ENCODE measurements at regions not wholly inside any gene's neighbourhood (a gene's known extent, or its start where the extent isn't known, plus 50 kb on each side); places are given as distances from the start of the nearest gene placed in this dataset.

DNA sequence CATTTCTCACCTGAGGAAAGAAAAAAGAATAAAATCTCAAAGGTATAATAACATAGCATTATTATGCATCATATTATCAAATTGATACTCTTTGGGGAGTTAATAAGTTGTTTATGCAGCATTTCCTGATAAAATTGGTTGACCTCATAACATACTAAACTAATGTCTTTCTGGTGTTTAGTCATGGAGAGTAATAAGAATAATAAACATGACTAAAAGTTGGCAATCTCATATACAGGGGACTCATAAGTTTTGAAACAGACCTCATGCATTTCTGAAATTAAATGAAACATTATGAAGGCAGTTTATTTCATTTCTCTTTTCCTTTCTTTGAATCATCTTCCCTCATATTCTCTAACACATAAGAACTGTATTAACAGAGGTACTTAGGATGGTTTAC, 60.5 kb upstream of the PRDM1 start:
- Histone ChIP-seq H2AFZ (ENCODE audit: low read length) (no peak overlapping the region), H3K4me1 (ENCODE audit: insufficient read depth, low read length) (no peaks in the 10 kb centered on the region), H3K27ac (ENCODE audit: extremely low read length, insufficient read depth, low read length) (no peak overlapping the region), H3K9ac (ENCODE audit: insufficient read depth, low read depth, low read length) (no peak overlapping the region), H3K27me3 (ENCODE audit: control insufficient read depth in 1 of 2, insufficient read depth in 2 of 2, low read length in 2 of 2) (peaks cover 0 to 24% of the 10 kb centered on the region in 2 experiments; a peak in 2 of 5 replicates), H3K4me2 (ENCODE audit: low read depth, low read length) (no peak overlapping the region), H3K79me2 (ENCODE audit: insufficient read depth, low read length) (no peaks in the 10 kb centered on the region), H4K20me1 (ENCODE audit: insufficient read depth, low read length) (no peaks in the 10 kb centered on the region), H3K4me3 (replicated peaks in 1 of 3; ENCODE audit: insufficient read depth in 1 of 3, low read depth in 2 of 3, low read length in 3 of 3) (no peak overlapping the region), H3K36me3 (replicated peaks in 1 of 2; ENCODE audit: control insufficient read depth in 1 of 2, insufficient read depth in 2 of 2, low read length in 2 of 2) (no peaks in the 10 kb centered on the region), H3K9me3 (ENCODE audit: low read length) (no peaks in the 10 kb centered on the region)
- in situ Hi-C loops (cut with HindIII; ENCODE audit: extremely low pct_ligation_motif_present, low pct_unique_long_range_greater_than_20kb) (no loop called here), intact Hi-C loops (cut with micrococcal nuclease; ENCODE audit: unreplicated experiment) (no loop called here)
- ATAC-seq, result no peak
- DNase-seq (ENCODE audit: low spot score), result no peak
- FAIRE-seq, result no peak
- ChIA-PET POLR2A (no interaction called here), CTCF (ENCODE audit: low intra/inter-chr PET ratio, low total read pairs) (no interaction called here)
- TF ChIP-seq, protein P1, sequence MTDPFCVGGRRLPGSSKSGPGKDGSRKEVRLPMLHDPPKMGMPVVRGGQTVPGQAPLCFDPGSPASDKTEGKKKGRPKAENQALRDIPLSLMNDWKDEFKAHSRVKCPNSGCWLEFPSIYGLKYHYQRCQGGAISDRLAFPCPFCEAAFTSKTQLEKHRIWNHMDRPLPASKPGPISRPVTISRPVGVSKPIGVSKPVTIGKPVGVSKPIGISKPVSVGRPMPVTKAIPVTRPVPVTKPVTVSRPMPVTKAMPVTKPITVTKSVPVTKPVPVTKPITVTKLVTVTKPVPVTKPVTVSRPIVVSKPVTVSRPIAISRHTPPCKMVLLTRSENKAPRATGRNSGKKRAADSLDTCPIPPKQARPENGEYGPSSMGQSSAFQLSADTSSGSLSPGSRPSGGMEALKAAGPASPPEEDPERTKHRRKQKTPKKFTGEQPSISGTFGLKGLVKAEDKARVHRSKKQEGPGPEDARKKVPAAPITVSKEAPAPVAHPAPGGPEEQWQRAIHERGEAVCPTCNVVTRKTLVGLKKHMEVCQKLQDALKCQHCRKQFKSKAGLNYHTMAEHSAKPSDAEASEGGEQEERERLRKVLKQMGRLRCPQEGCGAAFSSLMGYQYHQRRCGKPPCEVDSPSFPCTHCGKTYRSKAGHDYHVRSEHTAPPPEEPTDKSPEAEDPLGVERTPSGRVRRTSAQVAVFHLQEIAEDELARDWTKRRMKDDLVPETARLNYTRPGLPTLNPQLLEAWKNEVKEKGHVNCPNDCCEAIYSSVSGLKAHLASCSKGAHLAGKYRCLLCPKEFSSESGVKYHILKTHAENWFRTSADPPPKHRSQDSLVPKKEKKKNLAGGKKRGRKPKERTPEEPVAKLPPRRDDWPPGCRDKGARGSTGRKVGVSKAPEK (CRISPR knock-in tag; IDR thresholded peaks at IDR 0.05; ENCODE audit: borderline replicate concordance), result no peak
- TF ChIP-seq, protein P2, sequence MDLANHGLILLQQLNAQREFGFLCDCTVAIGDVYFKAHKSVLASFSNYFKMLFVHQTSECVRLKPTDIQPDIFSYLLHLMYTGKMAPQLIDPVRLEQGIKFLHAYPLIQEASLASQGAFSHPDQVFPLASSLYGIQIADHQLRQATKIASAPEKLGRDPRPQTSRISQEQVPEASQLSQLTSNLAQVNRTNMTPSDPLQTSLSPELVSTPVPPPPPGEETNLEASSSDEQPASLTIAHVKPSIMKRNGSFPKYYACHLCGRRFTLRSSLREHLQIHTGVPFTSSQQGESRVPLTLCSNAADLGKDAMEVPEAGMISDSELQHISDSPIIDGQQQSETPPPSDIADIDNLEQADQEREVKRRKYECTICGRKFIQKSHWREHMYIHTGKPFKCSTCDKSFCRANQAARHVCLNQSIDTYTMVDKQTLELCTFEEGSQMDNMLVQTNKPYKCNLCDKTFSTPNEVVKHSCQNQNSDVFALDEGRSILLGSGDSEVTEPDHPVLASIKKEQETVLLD (CRISPR knock-in tag; IDR thresholded peaks at IDR 0.05; ENCODE audit: low read depth), result no peak
- no peak for TF ChIP-seq ZNF83 (CRISPR knock-in tag; IDR thresholded peaks at IDR 0.05; ENCODE audit: borderline replicate concordance)
- TF ChIP-seq PLRG1 (conservative IDR thresholded peaks at IDR 0.05), result no peak
- TF ChIP-seq, protein P3, sequence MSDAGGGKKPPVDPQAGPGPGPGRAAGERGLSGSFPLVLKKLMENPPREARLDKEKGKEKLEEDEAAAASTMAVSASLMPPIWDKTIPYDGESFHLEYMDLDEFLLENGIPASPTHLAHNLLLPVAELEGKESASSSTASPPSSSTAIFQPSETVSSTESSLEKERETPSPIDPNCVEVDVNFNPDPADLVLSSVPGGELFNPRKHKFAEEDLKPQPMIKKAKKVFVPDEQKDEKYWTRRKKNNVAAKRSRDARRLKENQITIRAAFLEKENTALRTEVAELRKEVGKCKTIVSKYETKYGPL (CRISPR knock-in tag; IDR thresholded peaks at IDR 0.05), result no peak
- TF ChIP-seq, protein P4, sequence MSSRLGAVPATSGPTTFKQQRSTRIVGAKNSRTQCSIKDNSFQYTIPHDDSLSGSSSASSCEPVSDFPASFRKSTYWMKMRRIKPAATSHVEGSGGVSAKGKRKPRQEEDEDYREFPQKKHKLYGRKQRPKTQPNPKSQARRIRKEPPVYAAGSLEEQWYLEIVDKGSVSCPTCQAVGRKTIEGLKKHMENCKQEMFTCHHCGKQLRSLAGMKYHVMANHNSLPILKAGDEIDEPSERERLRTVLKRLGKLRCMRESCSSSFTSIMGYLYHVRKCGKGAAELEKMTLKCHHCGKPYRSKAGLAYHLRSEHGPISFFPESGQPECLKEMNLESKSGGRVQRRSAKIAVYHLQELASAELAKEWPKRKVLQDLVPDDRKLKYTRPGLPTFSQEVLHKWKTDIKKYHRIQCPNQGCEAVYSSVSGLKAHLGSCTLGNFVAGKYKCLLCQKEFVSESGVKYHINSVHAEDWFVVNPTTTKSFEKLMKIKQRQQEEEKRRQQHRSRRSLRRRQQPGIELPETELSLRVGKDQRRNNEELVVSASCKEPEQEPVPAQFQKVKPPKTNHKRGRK (CRISPR knock-in tag; IDR thresholded peaks at IDR 0.05), result no peak
- TF ChIP-seq GTF2F1 (IDR thresholded peaks at IDR 0.05; ENCODE audit: low read length), result no peak
- no peak for TF ChIP-seq YEATS4 (CRISPR knock-in tag; IDR thresholded peaks at IDR 0.05; ENCODE audit: borderline replicate concordance)
- TF ChIP-seq NPAS2 (CRISPR knock-in tag; IDR thresholded peaks at IDR 0.05; ENCODE audit: borderline replicate concordance), result no peak
- TF ChIP-seq, protein P5, sequence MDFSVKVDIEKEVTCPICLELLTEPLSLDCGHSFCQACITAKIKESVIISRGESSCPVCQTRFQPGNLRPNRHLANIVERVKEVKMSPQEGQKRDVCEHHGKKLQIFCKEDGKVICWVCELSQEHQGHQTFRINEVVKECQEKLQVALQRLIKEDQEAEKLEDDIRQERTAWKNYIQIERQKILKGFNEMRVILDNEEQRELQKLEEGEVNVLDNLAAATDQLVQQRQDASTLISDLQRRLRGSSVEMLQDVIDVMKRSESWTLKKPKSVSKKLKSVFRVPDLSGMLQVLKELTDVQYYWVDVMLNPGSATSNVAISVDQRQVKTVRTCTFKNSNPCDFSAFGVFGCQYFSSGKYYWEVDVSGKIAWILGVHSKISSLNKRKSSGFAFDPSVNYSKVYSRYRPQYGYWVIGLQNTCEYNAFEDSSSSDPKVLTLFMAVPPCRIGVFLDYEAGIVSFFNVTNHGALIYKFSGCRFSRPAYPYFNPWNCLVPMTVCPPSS (IDR thresholded peaks at IDR 0.05), result no peak
- TF ChIP-seq ZNF775 (CRISPR knock-in tag; IDR thresholded peaks at IDR 0.05; ENCODE audit: borderline replicate concordance), result no peak
- no peak for TF ChIP-seq ISL2 (CRISPR knock-in tag; IDR thresholded peaks at IDR 0.05)
- no peak for TF ChIP-seq EZH2 (conservative IDR thresholded peaks at IDR 0.05; ENCODE audit: low read depth, low read length)
- TF ChIP-seq, protein P6, sequence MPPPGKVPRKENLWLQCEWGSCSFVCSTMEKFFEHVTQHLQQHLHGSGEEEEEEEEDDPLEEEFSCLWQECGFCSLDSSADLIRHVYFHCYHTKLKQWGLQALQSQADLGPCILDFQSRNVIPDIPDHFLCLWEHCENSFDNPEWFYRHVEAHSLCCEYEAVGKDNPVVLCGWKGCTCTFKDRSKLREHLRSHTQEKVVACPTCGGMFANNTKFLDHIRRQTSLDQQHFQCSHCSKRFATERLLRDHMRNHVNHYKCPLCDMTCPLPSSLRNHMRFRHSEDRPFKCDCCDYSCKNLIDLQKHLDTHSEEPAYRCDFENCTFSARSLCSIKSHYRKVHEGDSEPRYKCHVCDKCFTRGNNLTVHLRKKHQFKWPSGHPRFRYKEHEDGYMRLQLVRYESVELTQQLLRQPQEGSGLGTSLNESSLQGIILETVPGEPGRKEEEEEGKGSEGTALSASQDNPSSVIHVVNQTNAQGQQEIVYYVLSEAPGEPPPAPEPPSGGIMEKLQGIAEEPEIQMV (CRISPR knock-in tag; IDR thresholded peaks at IDR 0.05; ENCODE audit: low read depth), result no peak
- no TSS peak for BruUV-seq (replicated peaks)
